ENCODE measurements at regions not wholly inside any gene's neighbourhood (a gene's known extent, or its start where the extent isn't known, plus 50 kb on each side); places are given as distances from the start of the nearest gene placed in this dataset.

GRCh38 chrX:39816871-39817731 lies 280.7 kb downstream of the BCOR start (continued):
- TF ChIP-seq REST (IDR thresholded peaks at IDR 0.05; ENCODE audit: borderline replicate concordance) = 0 out of 2 replicates have a peak, but pooled peaks have one; percentile 3
- TF ChIP-seq REST (CRISPR knock-in tag; IDR thresholded peaks at IDR 0.05; ENCODE audit: low read depth) = no peak
- TF ChIP-seq RCOR1 (IDR thresholded peaks at IDR 0.05; ENCODE audit: borderline replicate concordance in 1 of 2, low read depth in 2 of 2, low read length in 2 of 2) = peak in 1 of 2 experiments; percentile 61; a peak in 1 of 4 replicates
- no peak for TF ChIP-seq ZNF197 (CRISPR knock-in tag; IDR thresholded peaks at IDR 0.05; ENCODE audit: low read depth)
- TF ChIP-seq BCOR (IDR thresholded peaks at IDR 0.05) = no peak
- TF ChIP-seq FOXK2 (conservative IDR thresholded peaks at IDR 0.05 in 1 of 2, IDR thresholded peaks at IDR 0.05 in 1 of 2; ENCODE audit: low read depth in 2 of 2) = peak; percentile 51 to 63
- peak; percentile 60; the same call in 1 of the 2 replicates for TF ChIP-seq RNF2 (IDR thresholded peaks at IDR 0.05)
- peak; percentile 72 for TF ChIP-seq ARID1B (IDR thresholded peaks at IDR 0.05)
- peak; percentile 85 to 90 for TF ChIP-seq FOXA3 (CRISPR knock-in tag; conservative IDR thresholded peaks at IDR 0.05 in 1 of 2, IDR thresholded peaks at IDR 0.05 in 1 of 2)
- no peak for TF ChIP-seq ATF6 (CRISPR knock-in tag; IDR thresholded peaks at IDR 0.05)
- peak; percentile 69 for TF ChIP-seq EGR1 (conservative IDR thresholded peaks at IDR 0.05)
- no peak; the same call in 1 of the 2 replicates for TF ChIP-seq KLF16 (IDR thresholded peaks at IDR 0.05)
- TF ChIP-seq HDAC3 (IDR thresholded peaks at IDR 0.05; ENCODE audit: borderline replicate concordance, partially characterized antibody) = peak; percentile 55
- TF ChIP-seq ASH1L (IDR thresholded peaks at IDR 0.05; ENCODE audit: borderline replicate concordance, low read depth, partially characterized antibody) = no peak
- TF ChIP-seq TBL1XR1 (IDR thresholded peaks at IDR 0.05; ENCODE audit: low read length in 2 of 2) = peak in 1 of 2 experiments; percentile 59; a peak in 1 of 4 replicates
- no peak for TF ChIP-seq SIRT6 (IDR thresholded peaks at IDR 0.05; ENCODE audit: low read depth, low read length)
- peak; percentile 34; the same call in 1 of the 2 replicates for TF ChIP-seq POLR2AphosphoS5 (IDR thresholded peaks at IDR 0.05; ENCODE audit: control insufficient read depth, insufficient read depth, low read depth, low read length)
- no peak for TF ChIP-seq PYGO2 (tag; IDR thresholded peaks at IDR 0.05)
